Prostate gland (tissue), 2 donors: ENCODE measurements at regions not wholly inside any gene's neighbourhood (a gene's known extent, or its start where the extent isn't known, plus 50 kb on each side); places are given as distances from the start of the nearest gene placed in this dataset.

Experiments
- DNase-seq: peaks from one replicate; pipeline ENCODE4 v3.0.0-alpha.2; 2019; ENCODE audit warnings: low spot score
- H3K27ac ChIP-seq, 2 donors: fragments of 200-600 bp; sonication (generic); 2 replicates each; pipeline ENCODE4 v1.5.1; 2017 to 2019
- H3K27me3 ChIP-seq: fragments of 200-600 bp; sonication (generic); replicated peaks from 2 replicates; pipeline ENCODE4 v1.5.1; 2019; ENCODE audit not compliant: insufficient read depth
- H3K36me3 ChIP-seq, 2 donors: fragments of 200-600 bp; sonication (generic); 1 replicate in 1 of 2; 2 replicates in 1 of 2; pipeline versions ENCODE4 v1.5.1 to v1.8.1; 2017 to 2019
- H3K4me1 ChIP-seq: fragments of 200-600 bp; sonication (generic); replicated peaks from 2 replicates; pipeline ENCODE4 v1.5.1; 2019
- H3K4me3 ChIP-seq, 2 donors: fragments of 200-600 bp; sonication (generic); 2 replicates each; pipeline ENCODE4 v1.5.1; 2017 to 2019
- H3K9me3 ChIP-seq: fragments of 200-600 bp; sonication (generic); 2 replicates; pipeline ENCODE4 v1.5.1; 2017
- CTCF ChIP-seq, 4 experiments: fragments of 200-600 bp in 2 of 4; fragments of 450-650 bp in 2 of 4; sonication (generic) in 2 of 4; IDR thresholded peaks; 1 replicate in 3 of 4; 2 replicates in 1 of 4; pipeline ENCODE4 v1.5.1; 2016 to 2019; ENCODE audit warnings: antibody characterized with exemption in 4 of 4, mild to moderate bottlenecking in 2 of 4, moderate library complexity in 2 of 4
- POLR2A ChIP-seq: fragments of 450-650 bp; IDR thresholded peaks from one replicate; pipeline ENCODE4 v1.6.1; 2016; ENCODE audit warnings: antibody characterized with exemption, mild to moderate bottlenecking
- POLR2AphosphoS5 ChIP-seq: sonication (generic); formaldehyde crosslinking; IDR thresholded peaks from one replicate; pipeline ENCODE4 v1.6.1; 2017; ENCODE audit warnings: antibody characterized with exemption
- WGBS: methylation state at CpG from one replicate; pipeline ENCODE4 v1.1.5; 2018; 5-methylcytosine and 5-hydroxymethylcytosine counted together
- intact Hi-C: fragments of 100-400 bp; cut with DNase I; formaldehyde crosslinking; loops from one replicate; pipeline ENCODE4 v1.14.2; 2022

GRCh38 chr9:129422032-129422842, 198.7 kb downstream of the C9orf50 start:
- no peak for DNase-seq
- Histone ChIP-seq H3K27me3 (no peaks in the 10 kb centered on the region), H3K9me3 (no peaks in the 10 kb centered on the region), H3K4me3 (no peak overlapping the region), H3K36me3 (no peaks in the 10 kb centered on the region), H3K27ac (no peak overlapping the region), H3K4me1 (no peaks in the 10 kb centered on the region)
- intact Hi-C loops, result no loop called here
- no peak for TF ChIP-seq POLR2A
- TF ChIP-seq POLR2AphosphoS5, result no peak
- TF ChIP-seq CTCF (IDR thresholded peaks at IDR 0.05), result no peak
- 82% methylated on average over 11 of the region's 11 CpGs for WGBS

GRCh38 chr9:129421371-129421770, 199.5 kb downstream of the C9orf50 start:
- no peak overlapping the region for H3K27ac ChIP-seq
- H3K4me1 ChIP-seq, result no peaks in the 10 kb centered on the region
- intact Hi-C loops, result no loop called here
- DNase-seq, result no peak
- no peaks in the 10 kb centered on the region for H3K36me3 ChIP-seq
- no peak overlapping the region for H3K4me3 ChIP-seq
- TF ChIP-seq POLR2AphosphoS5, result no peak
- no peak for TF ChIP-seq CTCF (IDR thresholded peaks at IDR 0.05)
- TF ChIP-seq POLR2A, result no peak
- WGBS, result 85% methylated on average over 29 of the region's 29 CpGs
- H3K27me3 ChIP-seq, result no peaks in the 10 kb centered on the region
- no peaks in the 10 kb centered on the region for H3K9me3 ChIP-seq

GRCh38 chr9:129420721-129421120, 200.2 kb downstream of the C9orf50 start:
- H3K4me1 ChIP-seq, result no peaks in the 10 kb centered on the region
- no peak for DNase-seq
- H3K9me3 ChIP-seq, result no peaks in the 10 kb centered on the region
- TF ChIP-seq POLR2A (no peak), POLR2AphosphoS5 (no peak), CTCF (IDR thresholded peaks at IDR 0.05) (no peak)
- 93% methylated on average over 10 of the region's 10 CpGs for WGBS
- H3K27me3 ChIP-seq, result no peaks in the 10 kb centered on the region
- no peak overlapping the region for H3K4me3 ChIP-seq
- intact Hi-C loops, result no loop called here
- no peak overlapping the region for H3K27ac ChIP-seq
- H3K36me3 ChIP-seq, result no peaks in the 10 kb centered on the region

GRCh38 chr9:129419382-129419899, 201.5 kb downstream of the C9orf50 start:
- intact Hi-C loops, result no loop called here
- Histone ChIP-seq H3K9me3 (no peaks in the 10 kb centered on the region), H3K36me3 (no peaks in the 10 kb centered on the region), H3K27ac (no peak overlapping the region), H3K4me1 (no peaks in the 10 kb centered on the region), H3K27me3 (no peaks in the 10 kb centered on the region), H3K4me3 (no peak overlapping the region)
- 86% methylated on average over 7 of the region's 7 CpGs for WGBS
- TF ChIP-seq CTCF (IDR thresholded peaks at IDR 0.05) (no peak), POLR2AphosphoS5 (no peak), POLR2A (no peak)
- no peak for DNase-seq

GRCh38 chr9:129418451-129418850, 202.4 kb downstream of the C9orf50 start:
- no peak overlapping the region for H3K27ac ChIP-seq
- TF ChIP-seq POLR2A, result no peak
- no peak for TF ChIP-seq CTCF (IDR thresholded peaks at IDR 0.05)
- no peak for TF ChIP-seq POLR2AphosphoS5
- DNase-seq, result no peak
- H3K36me3 ChIP-seq, result no peaks in the 10 kb centered on the region
- 87% methylated on average over 4 of the region's 4 CpGs for WGBS
- H3K9me3 ChIP-seq, result no peaks in the 10 kb centered on the region
- no peak overlapping the region for H3K4me3 ChIP-seq
- no peaks in the 10 kb centered on the region for H3K27me3 ChIP-seq
- intact Hi-C loops, result no loop called here
- peaks cover 4% of the 10 kb centered on the region for H3K4me1 ChIP-seq
